GM18520 (cell line): ENCODE measurements at regions not wholly inside any gene's neighbourhood (a gene's known extent, or its start where the extent isn't known, plus 50 kb on each side); places are given as distances from the start of the nearest gene placed in this dataset.

ENCODE experiments used
- ATAC-seq: cut with Tn5 transposase; IDR thresholded peaks from one replicate; pipeline ENCODE4 v1.9.1; 2021; ENCODE audit not compliant: unreplicated experiment

- no peak for ATAC-seq
These were observed 132.8 kb upstream of the TCERG1L start for GRCh38 chr10:131444286-131444685.

- ATAC-seq = no peak
These were observed 133.4 kb upstream of the TCERG1L start for GRCh38 chr10:131444862-131445461.

- no peak for ATAC-seq
These were observed 134.1 kb upstream of the TCERG1L start for GRCh38 chr10:131445623-131446022.

DNA sequence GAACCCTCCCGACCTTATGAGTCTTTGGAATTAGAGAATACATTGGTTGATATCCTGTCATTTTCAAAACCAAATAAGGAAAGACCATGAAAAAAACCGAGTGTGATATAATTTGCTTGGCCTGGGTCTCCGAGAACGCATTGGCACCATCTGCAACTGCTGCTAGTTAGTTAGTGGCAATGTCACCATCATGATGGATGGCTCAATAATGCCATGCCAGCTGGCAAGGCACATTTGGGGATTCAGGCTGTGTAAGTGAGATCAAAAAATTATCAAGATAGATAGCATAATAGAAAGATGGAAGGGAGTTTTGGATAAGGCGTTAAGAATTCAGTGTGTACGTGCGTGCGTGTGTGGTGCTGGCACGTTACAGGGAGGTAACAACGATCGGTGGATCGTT lies 134.7 kb upstream of the TCERG1L start:
- ATAC-seq = no peak

GRCh38 chr10:131448171-131448570 lies 136.7 kb upstream of the TCERG1L start:
- no peak for ATAC-seq

GRCh38 chr10:131448883-131449282 lies 137.4 kb upstream of the TCERG1L start:
- ATAC-seq = no peak

GRCh38 chr10:131450216-131450765 lies 138.8 kb upstream of the TCERG1L start:
- ATAC-seq = no peak

- ATAC-seq = no peak
These were observed 140.0 kb upstream of the TCERG1L start for GRCh38 chr10:131451407-131452015.

DNA sequence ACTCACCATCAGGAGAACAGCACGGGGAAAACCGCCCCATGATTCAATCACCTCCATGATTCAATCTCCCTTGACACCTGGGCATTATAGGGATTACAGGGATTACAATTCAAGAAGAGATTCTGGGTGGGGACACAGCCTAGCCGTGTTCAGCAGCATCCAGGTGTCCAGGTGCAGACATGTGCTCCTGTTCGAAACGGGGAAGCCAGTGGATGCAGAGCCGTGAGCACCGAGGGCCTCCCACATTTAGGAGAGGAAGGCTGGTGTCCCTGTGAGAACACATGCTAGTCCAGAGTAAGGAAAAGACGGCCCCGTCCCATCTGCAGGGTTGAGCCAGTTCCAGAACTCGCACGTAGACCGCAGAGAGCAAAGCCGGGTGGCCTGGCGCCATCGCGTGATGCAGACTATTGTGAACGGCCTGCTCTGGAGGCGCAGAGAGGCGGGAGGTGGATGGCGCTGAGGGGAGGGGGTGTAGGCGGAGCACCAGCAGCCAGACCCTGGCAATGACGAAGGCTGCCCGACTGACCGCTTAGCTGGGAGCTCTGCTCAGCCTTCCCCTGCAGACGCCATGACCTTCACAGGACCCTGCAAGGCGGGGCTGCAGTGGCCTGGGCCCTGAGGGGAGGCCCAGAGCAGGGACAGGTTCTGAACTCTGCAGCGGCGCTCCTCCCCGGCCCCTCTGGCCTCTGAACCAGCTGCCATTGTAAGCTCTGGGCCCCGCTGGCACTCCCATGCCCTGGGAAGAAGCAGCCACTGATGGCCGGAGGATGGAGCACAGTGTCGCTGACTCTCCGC lies 141.6 kb upstream of the TCERG1L start:
- no peak for ATAC-seq

DNA sequence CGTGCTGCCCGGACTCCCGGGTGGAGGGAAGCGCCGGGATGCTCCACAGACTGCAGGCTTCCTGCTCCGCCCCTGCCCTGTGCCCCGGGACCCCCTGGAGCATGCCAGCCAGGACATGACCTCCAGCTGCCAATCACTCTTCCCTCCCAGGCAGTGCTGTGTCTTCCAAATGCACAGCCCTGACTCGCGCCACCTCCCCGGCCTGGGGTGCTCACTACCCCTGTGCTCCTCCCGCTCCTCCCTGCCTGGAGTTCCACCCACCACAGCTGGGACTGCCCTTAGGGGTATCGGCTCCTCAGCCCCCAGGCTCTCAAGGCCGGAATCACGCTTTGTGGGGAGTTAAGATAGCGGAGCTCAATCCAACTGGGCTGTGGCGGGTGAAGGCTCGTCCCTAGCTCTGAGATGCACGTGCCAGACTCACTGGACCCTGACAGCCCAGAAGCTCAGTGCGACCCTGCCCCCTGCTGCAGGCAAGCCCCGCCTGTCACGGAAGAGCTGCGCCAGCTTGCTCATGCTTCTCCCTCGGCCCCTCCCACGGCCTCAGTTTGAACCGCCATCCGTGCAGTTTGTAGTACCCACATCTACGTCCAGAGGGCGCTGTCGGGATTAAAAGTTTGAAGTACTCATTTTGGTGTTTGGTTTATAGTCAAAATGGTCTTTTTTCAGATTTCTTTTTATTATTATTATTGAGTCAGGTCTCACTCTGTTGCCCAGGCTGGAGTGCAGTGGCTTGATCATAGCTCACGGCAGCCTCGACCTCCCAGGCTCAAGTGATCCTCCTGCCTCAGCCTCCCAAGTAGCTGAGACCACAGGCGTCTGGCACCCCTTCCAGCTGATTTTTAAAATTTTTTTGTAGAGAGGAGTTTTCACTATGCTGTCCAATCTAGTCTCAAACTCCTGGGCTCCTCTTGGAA lies 142.5 kb upstream of the TCERG1L start:
- no peak for ATAC-seq

DNA sequence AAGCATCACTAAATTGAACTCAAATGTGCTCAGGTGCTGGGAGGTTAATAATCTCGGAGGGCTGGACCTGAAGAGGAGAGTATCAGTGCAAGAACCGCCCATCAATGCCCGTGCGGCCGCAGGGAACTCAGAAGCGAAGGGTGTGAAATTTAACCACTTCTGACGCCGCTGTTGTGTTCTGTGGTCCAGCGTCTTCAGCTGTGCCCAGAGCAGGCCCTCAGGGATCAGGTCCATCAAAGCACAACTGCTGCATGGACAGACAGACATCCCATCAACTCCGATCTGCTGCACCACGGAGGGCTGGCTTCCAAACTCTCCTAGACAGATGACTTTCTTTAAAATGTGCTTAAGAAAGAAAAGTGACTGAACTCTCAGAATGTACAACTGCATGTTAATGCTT lies 144.9 kb upstream of the TCERG1L start:
- ATAC-seq = no peak

GRCh38 chr10:131461093-131461492 lies 149.6 kb upstream of the TCERG1L start:
- ATAC-seq = no peak

- ATAC-seq = no peak
These were observed 153.3 kb upstream of the TCERG1L start for GRCh38 chr10:131464789-131465188.

GRCh38 chr10:131469551-131469950 lies 158.0 kb upstream of the TCERG1L start:
- no peak for ATAC-seq

GRCh38 chr10:131473645-131474044 lies 162.1 kb upstream of the TCERG1L start:
- no peak for ATAC-seq

GRCh38 chr10:131474416-131474815 lies 162.9 kb upstream of the TCERG1L start:
- no peak for ATAC-seq

GRCh38 chr10:131475043-131475442 lies 163.5 kb upstream of the TCERG1L start:
- no peak for ATAC-seq

DNA sequence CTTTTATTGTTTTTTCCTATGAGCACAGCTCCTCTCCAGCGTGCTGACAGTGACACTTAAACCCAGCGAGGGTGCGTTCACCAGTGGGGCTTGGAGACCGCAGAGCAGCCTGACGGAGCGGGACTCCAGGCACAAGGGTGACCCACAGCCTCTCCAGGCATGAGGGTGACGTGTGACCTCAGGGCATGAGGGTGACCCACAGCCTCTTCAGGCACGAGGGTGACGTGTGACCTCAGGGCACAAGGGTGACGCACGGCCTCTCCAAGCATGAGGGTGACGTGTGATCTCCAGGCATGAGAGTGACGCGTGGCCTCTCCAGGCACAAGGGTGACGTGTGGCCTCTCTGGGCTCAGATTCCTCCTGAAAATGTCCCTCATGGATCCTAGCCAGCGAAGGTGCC lies 164.3 kb upstream of the TCERG1L start:
- ATAC-seq = no peak

DNA sequence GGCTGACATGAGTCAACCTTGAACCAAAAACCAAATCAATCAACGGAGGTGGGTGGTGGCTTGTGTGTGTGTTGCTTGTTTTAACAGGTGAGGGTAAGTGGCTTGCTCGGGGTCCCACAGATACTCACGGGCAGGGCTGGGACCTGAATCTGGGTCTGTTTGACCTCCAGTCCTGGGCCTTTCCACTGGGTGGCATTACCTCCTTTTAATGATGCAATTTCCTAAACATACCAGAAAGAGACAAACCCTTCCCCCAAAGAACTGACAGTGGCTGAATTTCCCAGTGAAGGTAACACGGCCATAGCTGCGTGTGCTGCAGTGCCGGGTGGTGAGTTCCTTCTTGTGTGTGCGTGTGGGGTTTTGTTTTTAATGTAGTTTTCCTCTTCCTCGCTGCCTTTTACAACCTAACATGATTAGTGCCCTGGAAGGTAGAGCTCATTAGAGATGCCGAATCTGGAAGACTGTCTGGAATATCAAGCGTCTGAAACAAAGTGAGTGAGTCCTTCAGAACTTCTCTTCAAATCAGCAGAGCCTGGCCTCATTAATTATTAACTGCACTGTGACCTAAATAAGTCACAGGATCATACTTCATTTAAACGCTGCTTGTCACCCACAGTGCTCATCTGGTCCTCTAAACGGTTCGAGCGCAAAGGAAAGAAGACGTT lies 166.1 kb upstream of the TCERG1L start:
- no peak for ATAC-seq

- no peak for ATAC-seq
These were observed 167.0 kb upstream of the TCERG1L start for GRCh38 chr10:131478377-131478989.
